Esophagus squamous epithelium (tissue), 4 donors: ENCODE measurements at regions not wholly inside any gene's neighbourhood (a gene's known extent, or its start where the extent isn't known, plus 50 kb on each side); places are given as distances from the start of the nearest gene placed in this dataset.

Experiments
- POLR2A ChIP-seq, 4 donors: fragments of 450-650 bp; IDR thresholded peaks; one replicate each; pipeline ENCODE4 v1.6.1; 2017; ENCODE audit warnings: antibody characterized with exemption in 4 of 4, mild to moderate bottlenecking in 4 of 4, moderate library complexity in 3 of 4
- TF ChIP-seq, protein P1 (sequence below), 6 experiments: fragments of 450-650 bp in 4 of 6; fragments of 200-600 bp in 2 of 6; sonication (generic) in 2 of 6; IDR thresholded peaks; one replicate each; pipeline ENCODE4 v1.5.1; 2016 to 2019; ENCODE audit warnings: antibody characterized with exemption in 6 of 6, mild to moderate bottlenecking in 4 of 6, moderate library complexity in 4 of 6

DNA sequence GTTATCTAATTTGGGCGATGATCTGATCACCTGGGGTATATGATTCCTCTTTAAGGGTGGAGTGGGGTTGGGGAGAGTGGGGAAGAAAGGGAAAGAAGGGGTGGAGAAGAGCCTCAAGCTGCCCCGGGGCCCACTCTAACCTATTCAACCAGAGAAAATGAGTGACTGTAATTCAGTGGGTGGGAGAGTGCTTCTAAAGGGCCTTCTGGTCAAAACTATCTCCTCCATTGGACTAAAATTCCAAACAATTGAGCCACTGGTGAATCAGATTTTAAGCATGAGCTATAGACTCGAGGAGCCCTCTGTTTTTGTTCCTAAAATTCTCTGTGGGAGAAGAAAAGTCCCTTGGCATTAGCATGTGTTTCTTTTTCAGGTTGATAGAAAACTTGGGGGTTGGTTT, 296.8 kb downstream of the CLIC5 start:
- TF ChIP-seq, protein P1, sequence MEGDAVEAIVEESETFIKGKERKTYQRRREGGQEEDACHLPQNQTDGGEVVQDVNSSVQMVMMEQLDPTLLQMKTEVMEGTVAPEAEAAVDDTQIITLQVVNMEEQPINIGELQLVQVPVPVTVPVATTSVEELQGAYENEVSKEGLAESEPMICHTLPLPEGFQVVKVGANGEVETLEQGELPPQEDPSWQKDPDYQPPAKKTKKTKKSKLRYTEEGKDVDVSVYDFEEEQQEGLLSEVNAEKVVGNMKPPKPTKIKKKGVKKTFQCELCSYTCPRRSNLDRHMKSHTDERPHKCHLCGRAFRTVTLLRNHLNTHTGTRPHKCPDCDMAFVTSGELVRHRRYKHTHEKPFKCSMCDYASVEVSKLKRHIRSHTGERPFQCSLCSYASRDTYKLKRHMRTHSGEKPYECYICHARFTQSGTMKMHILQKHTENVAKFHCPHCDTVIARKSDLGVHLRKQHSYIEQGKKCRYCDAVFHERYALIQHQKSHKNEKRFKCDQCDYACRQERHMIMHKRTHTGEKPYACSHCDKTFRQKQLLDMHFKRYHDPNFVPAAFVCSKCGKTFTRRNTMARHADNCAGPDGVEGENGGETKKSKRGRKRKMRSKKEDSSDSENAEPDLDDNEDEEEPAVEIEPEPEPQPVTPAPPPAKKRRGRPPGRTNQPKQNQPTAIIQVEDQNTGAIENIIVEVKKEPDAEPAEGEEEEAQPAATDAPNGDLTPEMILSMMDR (IDR thresholded peaks at IDR 0.05) = no peak
- TF ChIP-seq POLR2A (IDR thresholded peaks at IDR 0.05) = no peak
